H1 (cell line): ENCODE measurements at regions not wholly inside any gene's neighbourhood (a gene's known extent, or its start where the extent isn't known, plus 50 kb on each side); places are given as distances from the start of the nearest gene placed in this dataset.

Source experiments
- ASH2L ChIP-seq: fragments of 200-600, 300-600 bp; sonication (generic); IDR thresholded peaks from one replicate; pipeline ENCODE4 v1.7.1; 2017; ENCODE audit warnings: low read length
- BRCA1 ChIP-seq: IDR thresholded peaks from 2 replicates; pipeline ENCODE4 v1.6.1; 2012; ENCODE audit warnings: low read depth, low read length, improper control_type of control experiment
- CBX5 ChIP-seq: fragments of 300-800, 300-1000 bp; sonication (generic); IDR thresholded peaks from 2 replicates; pipeline ENCODE4 v1.7.1; 2016; ENCODE audit warnings: antibody characterized with exemption, low read length, low read depth
- CHD2 ChIP-seq: IDR thresholded peaks from 2 replicates; pipeline ENCODE4 v1.6.1; 2012; ENCODE audit warnings: low read length, improper control_type of control experiment
- HDAC6 ChIP-seq: IDR thresholded peaks from one replicate; pipeline ENCODE4 v1.7.1; 2012; ENCODE audit warnings: low read depth, mild to moderate bottlenecking, inconsistent platforms, low read length, moderate library complexity
- JUN ChIP-seq: IDR thresholded peaks from 2 replicates; pipeline ENCODE4 v1.6.1; 2011; ENCODE audit warnings: low read depth, mild to moderate bottlenecking, improper control_type of control experiment, low read length
- KDM5A ChIP-seq: fragments of 200-600 bp; IDR thresholded peaks from 2 replicates; pipeline ENCODE4 v1.7.1; 2012; ENCODE audit warnings: mild to moderate bottlenecking, low read length, inconsistent platforms, mixed read lengths
- POLR2AphosphoS5 ChIP-seq: IDR thresholded peaks from 2 replicates; pipeline ENCODE4 v1.6.1; 2011; ENCODE audit warnings: low read depth, low read length
- RAD21 ChIP-seq, 2 experiments: IDR thresholded peaks in 1 of 2; conservative IDR thresholded peaks in 1 of 2; 2 replicates each; pipeline ENCODE4 v1.6.1; 2011; ENCODE audit warnings: low read depth in 2 of 2, low read length in 2 of 2, improper control_type of control experiment in 1 of 2, inconsistent platforms in 1 of 2, mild to moderate bottlenecking in 1 of 2, moderate library complexity in 1 of 2
- RBBP5 ChIP-seq: IDR thresholded peaks from 2 replicates; pipeline ENCODE4 v1.7.1; 2012; ENCODE audit warnings: low read depth, mild to moderate bottlenecking, inconsistent platforms, low read length, moderate library complexity, borderline replicate concordance
- SP1 ChIP-seq: IDR thresholded peaks from 2 replicates; pipeline ENCODE4 v1.6.1; 2011; ENCODE audit warnings: low read depth, low read length
- SP2 ChIP-seq: IDR thresholded peaks from 2 replicates; pipeline ENCODE4 v1.6.1; 2012; ENCODE audit warnings: mild to moderate bottlenecking, low read length, inconsistent platforms
- SP4 ChIP-seq: IDR thresholded peaks from 2 replicates; pipeline ENCODE4 v1.6.1; 2012; ENCODE audit warnings: low read length, inconsistent platforms
- SRF ChIP-seq: IDR thresholded peaks from 2 replicates; pipeline ENCODE4 v1.6.1; 2011; ENCODE audit warnings: mild to moderate bottlenecking, low read depth, low read length, moderate library complexity
- TAF1 ChIP-seq: IDR thresholded peaks from 2 replicates; pipeline ENCODE4 v1.6.1; 2011; ENCODE audit warnings: mild to moderate bottlenecking, low read depth, low read length
- TAF7 ChIP-seq: optimal IDR thresholded peaks from 2 replicates; pipeline ENCODE3; 2011; ENCODE audit warnings: low read depth, mild to moderate bottlenecking, inconsistent platforms, low read length, moderate library complexity, borderline replicate concordance
- ZNF274 ChIP-seq: IDR thresholded peaks from 2 replicates; pipeline ENCODE4 v1.7.0; 2012; ENCODE audit warnings: low read length, borderline replicate concordance; ENCODE audit errors: extremely low read depth
- TF ChIP-seq, protein P1 (sequence below): IDR thresholded peaks from 2 replicates; pipeline ENCODE4 v1.6.1; 2012; ENCODE audit warnings: inconsistent platforms

DNA sequence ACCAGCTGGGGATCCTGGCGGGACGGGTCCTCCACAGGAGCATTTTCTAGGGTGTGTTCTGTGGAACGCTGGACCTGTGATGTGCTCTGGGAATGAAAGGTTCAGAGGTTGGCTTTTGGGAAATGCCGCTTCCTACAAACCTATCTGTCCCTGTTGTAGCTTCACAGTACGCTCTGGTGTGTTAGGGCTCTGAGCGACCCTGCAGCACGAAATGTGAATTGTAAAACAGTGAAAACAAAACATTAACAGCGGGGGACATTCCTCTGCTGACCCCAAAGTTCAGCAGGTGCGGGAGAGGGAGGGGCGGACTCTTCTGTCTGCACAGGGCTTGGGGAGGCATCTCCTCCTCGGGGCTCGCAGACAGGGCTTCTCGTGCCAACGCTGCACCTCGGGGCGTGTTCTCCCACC, 155.9 kb downstream of the NRN1 start (continued):
- TF ChIP-seq RAD21 (IDR thresholded peaks at IDR 0.05 in 1 of 2, conservative IDR thresholded peaks at IDR 0.05 in 1 of 2; ENCODE audit: low read depth in 2 of 2, low read length in 2 of 2) (no peak; a peak in 2 of 4 replicates), SP4 (no peak), TAF1 (0 out of 2 replicates have a peak, but pooled peaks have one; percentile 44), SP1 (peak; percentile 70; the same call in 1 of the 2 replicates), ZNF274 (no peak), RBBP5 (peak; percentile 59; the same call in 1 of the 2 replicates), CHD2 (no peak), JUN (no peak), POLR2AphosphoS5 (no peak; the same call in none of the 2 replicates), ASH2L (peak; percentile 73), SP2 (no peak), HDAC6 (no peak), SRF (no peak), CBX5 (no peak), TAF7 (no peak), BRCA1 (no peak), KDM5A (no peak)
- TF ChIP-seq, protein P1, sequence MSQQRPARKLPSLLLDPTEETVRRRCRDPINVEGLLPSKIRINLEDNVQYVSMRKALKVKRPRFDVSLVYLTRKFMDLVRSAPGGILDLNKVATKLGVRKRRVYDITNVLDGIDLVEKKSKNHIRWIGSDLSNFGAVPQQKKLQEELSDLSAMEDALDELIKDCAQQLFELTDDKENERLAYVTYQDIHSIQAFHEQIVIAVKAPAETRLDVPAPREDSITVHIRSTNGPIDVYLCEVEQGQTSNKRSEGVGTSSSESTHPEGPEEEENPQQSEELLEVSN: no peak
